ENCODE measurements at regions not wholly inside any gene's neighbourhood (a gene's known extent, or its start where the extent isn't known, plus 50 kb on each side); places are given as distances from the start of the nearest gene placed in this dataset.
"Not testable (repeated sequence)": the region's sequence is repeated elsewhere in the genome, so short reads cannot be mapped to it uniquely, and the experiment has no call there.

- DNase-seq, result no peak
These were observed 145.3 kb upstream of the ECI2 start for GRCh38 chr6:4280707-4281106.

DNA sequence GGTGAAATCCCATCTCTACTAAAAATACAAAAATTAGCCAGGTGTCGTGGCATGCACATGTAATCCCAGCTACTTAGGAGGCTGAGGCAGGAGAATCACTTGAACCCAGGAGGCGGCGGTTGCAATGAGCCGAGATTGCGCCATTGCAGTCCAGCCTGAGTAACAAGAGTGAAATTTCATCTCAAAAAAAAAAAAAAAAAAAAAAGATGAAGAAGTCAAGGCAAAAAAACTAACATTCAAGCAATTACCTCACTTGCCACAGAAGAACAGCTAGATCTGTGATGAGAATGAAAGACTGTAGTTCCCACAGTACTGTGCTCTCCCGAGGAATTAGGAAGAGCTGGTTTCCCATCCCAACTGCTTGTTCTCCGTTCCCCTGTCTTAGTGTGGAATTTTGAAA lies 144.7 kb upstream of the ECI2 start:
- no peak for DNase-seq

GRCh38 chr6:4274382-4275082 lies 139.2 kb upstream of the ECI2 start:
- no peak for DNase-seq

GRCh38 chr6:4272996-4273395 lies 137.6 kb upstream of the ECI2 start:
- no peak for DNase-seq

GRCh38 chr6:4271761-4272470 lies 136.5 kb upstream of the ECI2 start:
- no peak for DNase-seq

- no peak for DNase-seq
These were observed 135.4 kb upstream of the ECI2 start for GRCh38 chr6:4270776-4271175.

- no peak for DNase-seq
These were observed 134.6 kb upstream of the ECI2 start for GRCh38 chr6:4270001-4270400.

DNA sequence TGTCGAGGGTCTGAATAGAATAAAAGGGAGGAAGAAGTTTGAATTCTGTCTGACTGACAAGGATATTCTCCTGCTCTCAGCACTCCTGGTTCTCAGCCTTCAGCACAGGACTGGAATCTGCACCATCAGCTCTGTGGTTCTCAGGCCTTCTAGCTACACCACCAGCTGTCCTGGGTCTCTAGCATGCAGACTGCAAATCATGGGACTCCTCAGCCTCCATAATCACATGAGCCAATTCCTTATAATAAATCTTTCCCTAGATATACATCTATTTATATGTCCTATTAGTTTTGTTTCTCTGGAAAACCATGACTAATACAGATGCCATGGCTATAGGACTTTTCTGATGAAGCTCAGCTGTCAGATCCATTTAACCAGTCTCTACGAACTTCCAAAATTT lies 132.8 kb upstream of the ECI2 start:
- DNase-seq, result no peak

- DNase-seq, result no peak
These were observed 130.4 kb upstream of the ECI2 start for GRCh38 chr6:4265740-4266139.

GRCh38 chr6:4264601-4265000 lies 129.2 kb upstream of the ECI2 start:
- no peak for DNase-seq

DNA sequence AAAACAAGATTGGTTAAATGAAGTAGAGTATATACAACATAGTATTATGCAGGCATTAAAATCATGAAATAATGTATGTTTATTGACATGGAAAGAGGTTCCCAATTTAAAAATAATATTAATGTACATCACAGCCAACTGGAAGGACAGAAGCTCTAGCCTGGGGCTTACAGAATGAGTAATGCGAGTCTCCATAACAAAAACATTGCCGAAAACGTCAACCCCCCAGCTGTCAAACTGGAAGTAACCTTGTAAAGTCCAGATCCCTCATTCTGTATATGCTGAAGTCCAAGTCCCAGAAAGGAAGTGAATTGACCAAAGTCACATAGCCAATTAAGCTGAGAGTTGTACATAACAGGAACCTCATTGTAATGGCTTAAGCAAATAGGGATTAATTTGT lies 128.7 kb upstream of the ECI2 start:
- no peak for DNase-seq

- DNase-seq, result no peak
These were observed 127.2 kb upstream of the ECI2 start for GRCh38 chr6:4262526-4262925.

- no peak for DNase-seq
These were observed 124.0 kb upstream of the ECI2 start for GRCh38 chr6:4259391-4259790.

GRCh38 chr6:4258733-4259132 lies 123.4 kb upstream of the ECI2 start:
- DNase-seq, result no peak

GRCh38 chr6:4256969-4257368 lies 121.6 kb upstream of the ECI2 start:
- no peak for DNase-seq

DNA sequence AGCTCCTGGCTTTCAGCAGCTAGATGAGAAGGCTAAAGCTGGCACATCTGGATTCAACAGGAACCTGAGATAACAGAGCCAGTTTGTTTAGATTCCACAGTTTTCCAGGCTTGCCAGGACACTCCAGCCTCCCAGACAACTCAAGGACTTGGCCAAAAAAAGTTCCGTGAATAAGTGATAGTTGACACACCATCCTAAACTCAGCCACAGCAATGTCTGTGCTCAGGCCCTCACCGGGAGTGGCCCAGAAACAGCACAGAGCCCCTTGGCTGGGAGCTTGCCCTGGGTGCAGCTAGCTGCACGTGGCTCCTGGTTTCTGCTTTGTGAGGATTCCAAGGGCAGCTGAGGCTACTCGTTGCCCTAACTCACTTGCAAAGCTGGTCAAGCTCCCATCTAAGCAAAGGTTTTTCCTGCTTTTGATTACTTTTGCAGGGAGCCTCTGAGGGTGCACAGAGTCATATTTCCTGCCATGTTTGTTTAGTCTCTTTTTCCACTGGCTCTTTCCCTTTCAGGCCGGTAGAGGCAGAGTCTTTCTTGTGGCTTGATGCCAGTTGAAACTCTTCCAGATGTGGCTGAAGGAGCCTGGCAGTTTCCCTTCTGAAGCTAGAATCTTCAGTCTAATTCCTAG lies 118.3 kb upstream of the ECI2 start:
- DNase-seq, result no peak

DNA sequence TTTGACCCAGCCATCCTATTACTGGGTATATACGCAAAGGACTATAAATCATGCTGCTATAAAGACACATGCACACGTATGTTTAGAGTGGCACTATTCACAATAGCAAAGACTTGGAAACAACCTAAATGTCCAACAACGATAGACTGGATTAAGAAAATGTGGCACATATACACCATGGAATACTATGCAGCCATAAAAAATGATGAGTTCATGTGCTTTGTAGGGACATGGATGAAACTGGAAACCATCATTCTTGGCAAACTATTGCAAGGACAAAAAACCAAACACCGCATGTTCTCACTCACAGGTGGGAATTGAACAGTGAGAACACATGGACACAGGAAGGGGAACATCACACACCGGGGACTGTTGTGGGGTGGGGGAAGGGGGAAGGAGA lies 117.1 kb upstream of the ECI2 start:
- not testable (repeated sequence) for DNase-seq

DNA sequence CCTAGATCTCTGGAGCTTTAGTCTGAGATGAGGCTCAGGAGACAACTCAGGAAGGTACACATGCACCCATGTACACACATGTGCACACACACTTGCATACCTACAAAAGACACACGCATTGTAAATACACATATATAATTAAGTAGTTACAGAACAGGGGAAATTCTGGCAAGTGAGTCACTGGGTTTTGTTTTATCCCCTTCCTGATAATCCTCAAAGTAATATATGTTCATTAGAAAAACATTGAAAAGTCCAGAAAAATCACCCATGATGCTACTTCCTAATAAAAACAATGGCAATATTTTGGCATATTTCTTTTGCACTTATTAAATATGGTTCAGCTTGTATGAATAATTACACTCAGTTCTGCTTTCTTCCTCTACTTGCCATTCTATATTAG lies 115.3 kb upstream of the ECI2 start:
- DNase-seq, result no peak

DNA sequence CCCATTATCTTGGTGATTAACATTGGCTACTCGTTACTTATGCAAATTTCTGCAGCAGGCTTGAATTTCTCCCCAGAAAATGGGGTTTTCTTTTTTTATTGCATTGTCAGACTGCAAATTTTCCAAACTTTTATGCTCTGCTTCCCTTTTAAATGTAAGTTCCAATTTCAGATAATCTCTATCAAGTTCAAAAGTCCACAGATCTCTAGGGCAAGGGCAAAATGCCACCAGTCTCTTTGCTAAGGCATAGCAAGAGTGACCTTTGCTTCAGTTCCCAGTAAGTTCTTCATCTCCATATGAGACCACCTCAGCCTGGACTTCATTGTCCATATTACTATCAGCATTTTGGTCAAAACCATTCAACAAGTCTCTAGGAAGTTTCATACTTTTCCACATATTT lies 108.5 kb upstream of the ECI2 start:
- not testable (repeated sequence) for DNase-seq

GRCh38 chr6:4243237-4243636 lies 107.9 kb upstream of the ECI2 start:
- no peak for DNase-seq

DNA sequence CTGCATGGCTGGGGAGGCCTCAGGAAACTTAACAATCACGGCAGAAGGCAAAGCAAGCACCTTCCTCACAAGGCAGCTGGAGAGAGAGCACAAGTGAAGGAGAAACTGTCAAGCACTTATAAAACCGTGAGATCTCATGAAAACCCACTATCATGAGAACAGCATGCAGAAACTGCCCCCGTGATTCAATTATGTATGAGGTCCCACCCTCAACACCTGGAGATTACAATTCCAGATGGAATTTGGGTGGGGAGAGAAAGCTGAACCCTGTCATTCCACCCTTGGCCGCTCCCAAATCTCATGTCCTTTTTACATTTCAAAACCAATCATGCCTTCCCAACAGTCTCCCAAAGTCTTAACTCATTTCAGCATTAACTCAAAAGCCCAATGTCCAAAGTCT lies 107.2 kb upstream of the ECI2 start:
- DNase-seq, result no peak

GRCh38 chr6:4240148-4240547 lies 104.8 kb upstream of the ECI2 start:
- DNase-seq, result no peak

DNA sequence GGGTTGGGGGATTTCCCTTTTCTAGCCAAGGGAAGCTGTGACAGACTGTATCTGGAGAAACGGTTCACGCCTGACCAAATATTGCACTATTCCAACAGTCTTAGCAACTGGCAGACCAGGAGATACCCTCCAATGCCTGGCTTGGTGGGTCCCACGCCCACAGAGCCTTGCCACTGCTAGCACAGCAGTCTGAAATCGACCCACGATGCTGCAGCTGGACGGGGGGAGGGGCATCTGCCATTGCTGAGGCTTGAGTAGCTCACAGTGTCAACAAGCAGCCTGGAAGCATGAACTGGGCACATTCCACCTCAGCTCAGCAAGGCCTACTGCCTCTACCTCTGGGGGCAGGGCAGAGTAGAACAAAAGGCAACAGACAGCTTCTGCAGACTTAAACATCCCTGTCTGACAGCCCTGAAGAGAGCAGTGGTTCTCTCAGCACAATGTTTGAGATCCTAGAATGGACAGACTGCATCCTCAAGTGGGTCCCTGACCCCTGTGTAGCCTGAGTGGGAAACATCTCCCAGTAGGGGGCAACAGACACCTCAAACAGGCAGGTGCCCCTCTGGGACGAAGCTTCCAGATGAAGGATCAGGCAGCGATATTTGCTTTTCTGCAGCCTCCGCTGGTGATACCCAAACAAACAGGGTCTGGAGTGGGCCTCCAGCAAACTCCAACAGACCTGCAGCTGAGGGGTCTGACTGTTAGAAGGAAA lies 89.9 kb upstream of the ECI2 start:
- no peak for DNase-seq
